Prostate gland (tissue), 2 donors: ENCODE measurements at regions not wholly inside any gene's neighbourhood (a gene's known extent, or its start where the extent isn't known, plus 50 kb on each side); places are given as distances from the start of the nearest gene placed in this dataset.

Source experiments
- DNase-seq: peaks from one replicate; pipeline ENCODE4 v3.0.0-alpha.2; 2019; ENCODE audit warnings: low spot score
- H3K27ac ChIP-seq, 2 donors: fragments of 200-600 bp; sonication (generic); 2 replicates each; pipeline ENCODE4 v1.5.1; 2017 to 2019
- H3K27me3 ChIP-seq: fragments of 200-600 bp; sonication (generic); replicated peaks from 2 replicates; pipeline ENCODE4 v1.5.1; 2019; ENCODE audit not compliant: insufficient read depth
- H3K36me3 ChIP-seq, 2 donors: fragments of 200-600 bp; sonication (generic); 1 replicate in 1 of 2; 2 replicates in 1 of 2; pipeline versions ENCODE4 v1.5.1 to v1.8.1; 2017 to 2019
- H3K4me1 ChIP-seq: fragments of 200-600 bp; sonication (generic); replicated peaks from 2 replicates; pipeline ENCODE4 v1.5.1; 2019
- H3K4me3 ChIP-seq, 2 donors: fragments of 200-600 bp; sonication (generic); 2 replicates each; pipeline ENCODE4 v1.5.1; 2017 to 2019
- H3K9me3 ChIP-seq: fragments of 200-600 bp; sonication (generic); 2 replicates; pipeline ENCODE4 v1.5.1; 2017
- CTCF ChIP-seq, 4 experiments: fragments of 200-600 bp in 2 of 4; fragments of 450-650 bp in 2 of 4; sonication (generic) in 2 of 4; IDR thresholded peaks; 1 replicate in 3 of 4; 2 replicates in 1 of 4; pipeline ENCODE4 v1.5.1; 2016 to 2019; ENCODE audit warnings: antibody characterized with exemption in 4 of 4, mild to moderate bottlenecking in 2 of 4, moderate library complexity in 2 of 4
- POLR2A ChIP-seq: fragments of 450-650 bp; IDR thresholded peaks from one replicate; pipeline ENCODE4 v1.6.1; 2016; ENCODE audit warnings: antibody characterized with exemption, mild to moderate bottlenecking
- POLR2AphosphoS5 ChIP-seq: sonication (generic); formaldehyde crosslinking; IDR thresholded peaks from one replicate; pipeline ENCODE4 v1.6.1; 2017; ENCODE audit warnings: antibody characterized with exemption
- WGBS: methylation state at CpG from one replicate; pipeline ENCODE4 v1.1.5; 2018; 5-methylcytosine and 5-hydroxymethylcytosine counted together
- intact Hi-C: fragments of 100-400 bp; cut with DNase I; formaldehyde crosslinking; loops from one replicate; pipeline ENCODE4 v1.14.2; 2022

GRCh38 chr16:51907680-51908079, 639.3 kb downstream of the TOX3 start:
- H3K4me1 ChIP-seq = no peaks in the 10 kb centered on the region
- intact Hi-C loops = no loop called here
- H3K27ac ChIP-seq = no peak overlapping the region
- no peaks in the 10 kb centered on the region for H3K36me3 ChIP-seq
- H3K27me3 ChIP-seq = no peaks in the 10 kb centered on the region
- no peak for DNase-seq
- TF ChIP-seq POLR2AphosphoS5 = no peak
- TF ChIP-seq CTCF (IDR thresholded peaks at IDR 0.05) = no peak
- TF ChIP-seq POLR2A = no peak
- H3K9me3 ChIP-seq = no peaks in the 10 kb centered on the region
- H3K4me3 ChIP-seq = no peak overlapping the region

GRCh38 chr16:51900221-51900780, 646.6 kb downstream of the TOX3 start:
- Histone ChIP-seq H3K4me3 (no peak overlapping the region), H3K36me3 (no peaks in the 10 kb centered on the region), H3K27me3 (no peaks in the 10 kb centered on the region), H3K27ac (no peak overlapping the region), H3K9me3 (no peaks in the 10 kb centered on the region), H3K4me1 (no peaks in the 10 kb centered on the region)
- intact Hi-C loops = no loop called here
- no peak for DNase-seq
- 81% methylated on average over 3 of the region's 3 CpGs for WGBS
- TF ChIP-seq POLR2A (no peak), CTCF (IDR thresholded peaks at IDR 0.05) (no peak), POLR2AphosphoS5 (no peak)

GRCh38 chr16:51898872-51899271, 648.1 kb downstream of the TOX3 start:
- intact Hi-C loops = no loop called here
- no peak overlapping the region for H3K27ac ChIP-seq
- DNase-seq = no peak
- no peaks in the 10 kb centered on the region for H3K9me3 ChIP-seq
- no peaks in the 10 kb centered on the region for H3K4me1 ChIP-seq
- H3K36me3 ChIP-seq = no peaks in the 10 kb centered on the region
- no peak for TF ChIP-seq POLR2AphosphoS5
- TF ChIP-seq POLR2A = no peak
- no peak for TF ChIP-seq CTCF (IDR thresholded peaks at IDR 0.05)
- H3K27me3 ChIP-seq = no peaks in the 10 kb centered on the region
- no peak overlapping the region for H3K4me3 ChIP-seq

GRCh38 chr16:51896013-51896412, 650.9 kb downstream of the TOX3 start:
- Histone ChIP-seq H3K4me1 (no peaks in the 10 kb centered on the region), H3K4me3 (no peak overlapping the region), H3K9me3 (no peaks in the 10 kb centered on the region), H3K27me3 (no peaks in the 10 kb centered on the region), H3K27ac (no peak overlapping the region), H3K36me3 (no peaks in the 10 kb centered on the region)
- WGBS = 94% methylated on average over 2 of the region's 2 CpGs
- no peak for DNase-seq
- TF ChIP-seq POLR2A = no peak
- no peak for TF ChIP-seq CTCF (IDR thresholded peaks at IDR 0.05)
- no peak for TF ChIP-seq POLR2AphosphoS5
- intact Hi-C loops = no loop called here

- Histone ChIP-seq H3K27me3 (no peaks in the 10 kb centered on the region), H3K4me3 (no peak overlapping the region), H3K27ac (no peak overlapping the region), H3K36me3 (no peaks in the 10 kb centered on the region), H3K4me1 (no peaks in the 10 kb centered on the region), H3K9me3 (no peaks in the 10 kb centered on the region)
- TF ChIP-seq POLR2AphosphoS5 (no peak), CTCF (IDR thresholded peaks at IDR 0.05) (no peak), POLR2A (no peak)
- WGBS = 88% methylated on average over 11 of the region's 11 CpGs
- intact Hi-C loops = no loop called here
- DNase-seq = no peak
Observed at GRCh38 chr16:51892293-51893007, 654.5 kb downstream of the TOX3 start.
